ENCODE measurements at regions not wholly inside any gene's neighbourhood (a gene's known extent, or its start where the extent isn't known, plus 50 kb on each side); places are given as distances from the start of the nearest gene placed in this dataset.
A peak's percentile ranks its signal among the peaks of the same experiment; 100 is the strongest.

- TF ChIP-seq GATA1 (IDR thresholded peaks at IDR 0.05; ENCODE audit: low read depth, low read length) (no peak), POLR2A (IDR thresholded peaks at IDR 0.05; ENCODE audit: low read length) (no peak)
- peak in 1 of 2 experiments; percentile 7 for DNase-seq
These were observed 98.6 kb upstream of the AKIP1 start for GRCh38 chr11:8812438-8812837.

GRCh38 chr11:8813658-8814057 is 97.3 kb upstream of the AKIP1 start:
- DNase-seq: peak; percentile 74 to 84
- no peak for TF ChIP-seq POLR2A (IDR thresholded peaks at IDR 0.05; ENCODE audit: low read length)
- no peak for TF ChIP-seq GATA1 (IDR thresholded peaks at IDR 0.05; ENCODE audit: low read depth, low read length)

- TF ChIP-seq POLR2A (IDR thresholded peaks at IDR 0.05; ENCODE audit: low read length) (no peak), GATA1 (IDR thresholded peaks at IDR 0.05; ENCODE audit: low read depth, low read length) (no peak)
- no peak for DNase-seq
These were observed 96.6 kb upstream of the AKIP1 start for GRCh38 chr11:8814209-8814922.

GRCh38 chr11:8814923-8815240 is 96.1 kb upstream of the AKIP1 start:
- DNase-seq: no peak
- TF ChIP-seq POLR2A (IDR thresholded peaks at IDR 0.05; ENCODE audit: low read length) (no peak), GATA1 (IDR thresholded peaks at IDR 0.05; ENCODE audit: low read depth, low read length) (no peak)

GRCh38 chr11:8818421-8818820 is 92.6 kb upstream of the AKIP1 start:
- TF ChIP-seq POLR2A (IDR thresholded peaks at IDR 0.05; ENCODE audit: low read length) (no peak), GATA1 (IDR thresholded peaks at IDR 0.05; ENCODE audit: low read depth, low read length) (no peak)

GRCh38 chr11:8820401-8820800 is 90.6 kb upstream of the AKIP1 start:
- TF ChIP-seq POLR2A (IDR thresholded peaks at IDR 0.05; ENCODE audit: low read length) (no peak), GATA1 (IDR thresholded peaks at IDR 0.05; ENCODE audit: low read depth, low read length) (no peak)
- DNase-seq: no peak

More at GRCh38 chr11:8818421-8818820, 92.6 kb upstream of the AKIP1 start:
- DNase-seq: no peak

GRCh38 chr11:8822469-8822868 is 88.5 kb upstream of the AKIP1 start:
- TF ChIP-seq GATA1 (IDR thresholded peaks at IDR 0.05; ENCODE audit: low read depth, low read length) (no peak), POLR2A (IDR thresholded peaks at IDR 0.05; ENCODE audit: low read length) (no peak)
- DNase-seq: no peak

GRCh38 chr11:8823174-8823742 is 87.7 kb upstream of the AKIP1 start:
- no peak for TF ChIP-seq GATA1 (IDR thresholded peaks at IDR 0.05; ENCODE audit: low read depth, low read length)

GRCh38 chr11:8826139-8826786 is 84.7 kb upstream of the AKIP1 start:
- TF ChIP-seq GATA1 (IDR thresholded peaks at IDR 0.05; ENCODE audit: low read depth, low read length): no peak
- no peak for TF ChIP-seq POLR2A (IDR thresholded peaks at IDR 0.05; ENCODE audit: low read length)
- no peak for DNase-seq

More at GRCh38 chr11:8823174-8823742, 87.7 kb upstream of the AKIP1 start:
- no peak for DNase-seq

- TF ChIP-seq POLR2A (IDR thresholded peaks at IDR 0.05; ENCODE audit: low read length) (no peak), GATA1 (IDR thresholded peaks at IDR 0.05; ENCODE audit: low read depth, low read length) (no peak)
- DNase-seq: peak; percentile 10 to 50
These were observed 84.0 kb upstream of the AKIP1 start for GRCh38 chr11:8826901-8827560.

- TF ChIP-seq GATA1 (IDR thresholded peaks at IDR 0.05; ENCODE audit: low read depth, low read length) (no peak), POLR2A (IDR thresholded peaks at IDR 0.05; ENCODE audit: low read length) (no peak)
- no peak for DNase-seq
These were observed 82.9 kb upstream of the AKIP1 start for GRCh38 chr11:8828046-8828445.

- TF ChIP-seq POLR2A (IDR thresholded peaks at IDR 0.05; ENCODE audit: low read length): no peak
- TF ChIP-seq GATA1 (IDR thresholded peaks at IDR 0.05; ENCODE audit: low read depth, low read length): no peak
- no peak for DNase-seq
These were observed 82.2 kb upstream of the AKIP1 start for GRCh38 chr11:8828580-8829361.

- no peak for DNase-seq
- TF ChIP-seq GATA1 (IDR thresholded peaks at IDR 0.05; ENCODE audit: low read depth, low read length): no peak
- TF ChIP-seq POLR2A (IDR thresholded peaks at IDR 0.05; ENCODE audit: low read length): no peak
These were observed 81.4 kb upstream of the AKIP1 start for GRCh38 chr11:8829556-8829955.

GRCh38 chr11:8830641-8831040 is 80.3 kb upstream of the AKIP1 start:
- TF ChIP-seq POLR2A (IDR thresholded peaks at IDR 0.05; ENCODE audit: low read length) (no peak), GATA1 (IDR thresholded peaks at IDR 0.05; ENCODE audit: low read depth, low read length) (no peak)
- no peak for DNase-seq
